Fibroblast of lung (primary cell): ENCODE measurements at regions not wholly inside any gene's neighbourhood (a gene's known extent, or its start where the extent isn't known, plus 50 kb on each side); places are given as distances from the start of the nearest gene placed in this dataset.

Source experiments
- DNase-seq, 2 donors: peaks; one replicate each; pipeline versions ENCODE4 v3.0.0 to v3.0.0-alpha.2; 2010; ENCODE audit warnings: low read depth in 2 of 2
- H2AFZ ChIP-seq: 2 replicates; pipeline ENCODE4 v1.5.1; 2012; ENCODE audit warnings: low read length, control low read depth, inconsistent platforms
- H3K27ac ChIP-seq: 2 replicates; pipeline ENCODE4 v1.5.1; 2011; ENCODE audit warnings: low read length, control low read depth; ENCODE audit not compliant: insufficient read depth
- H3K27me3 ChIP-seq: 2 replicates; pipeline ENCODE4 v1.5.1; 2011; ENCODE audit warnings: mild to moderate bottlenecking, low read length; ENCODE audit not compliant: control insufficient read depth, insufficient read depth
- H3K36me3 ChIP-seq: 2 replicates; pipeline ENCODE4 v1.5.1; 2011; ENCODE audit warnings: low read length; ENCODE audit not compliant: control insufficient read depth, insufficient read depth
- H3K4me1 ChIP-seq: 2 replicates; pipeline ENCODE4 v1.5.1; 2011; ENCODE audit warnings: low read length; ENCODE audit not compliant: control insufficient read depth, insufficient read depth; ENCODE audit errors: extremely low read depth
- H3K4me2 ChIP-seq: 2 replicates; pipeline ENCODE4 v1.5.1; 2011; ENCODE audit warnings: low read length, control low read depth; ENCODE audit not compliant: insufficient read depth; ENCODE audit errors: extremely low read depth
- H3K4me3 ChIP-seq, 4 experiments: fragments of 200-600 bp in 1 of 4; sonication (generic) in 1 of 4; replicated peaks in 1 of 4; 2 replicates each; pipeline ENCODE4 v1.5.1; 2011 to 2016; ENCODE audit warnings: low read length in 4 of 4, low read depth in 3 of 4, mild to moderate bottlenecking in 3 of 4, control low read depth in 2 of 4, inconsistent platforms in 1 of 4, mixed read lengths in 1 of 4; ENCODE audit not compliant: insufficient read depth in 1 of 4; ENCODE audit errors: control extremely low read depth in 1 of 4
- H3K79me2 ChIP-seq: 2 replicates; pipeline ENCODE4 v1.5.1; 2012; ENCODE audit warnings: mild to moderate bottlenecking, low read length, inconsistent platforms; ENCODE audit not compliant: control insufficient read depth, insufficient read depth
- H3K9ac ChIP-seq: 2 replicates; pipeline ENCODE4 v1.5.1; 2011; ENCODE audit warnings: mild to moderate bottlenecking, low read length, control low read depth; ENCODE audit not compliant: insufficient read depth
- H3K9me3 ChIP-seq: 2 replicates; pipeline ENCODE4 v1.5.1; 2012; ENCODE audit warnings: low read depth, low read length; ENCODE audit not compliant: control insufficient read depth, insufficient read depth
- H4K20me1 ChIP-seq: 2 replicates; pipeline ENCODE4 v1.5.1; 2011; ENCODE audit warnings: low read length; ENCODE audit not compliant: control insufficient read depth, insufficient read depth; ENCODE audit errors: extremely low read depth
- EZH2 ChIP-seq: IDR thresholded peaks from 2 replicates; pipeline ENCODE4 v1.5.1; 2012; ENCODE audit warnings: low read length, control low read depth, mild to moderate bottlenecking; ENCODE audit errors: missing control alignments
- TF ChIP-seq, protein P1 (sequence below), 2 donors: IDR thresholded peaks in 1 of 2; conservative IDR thresholded peaks in 1 of 2; 1 replicate in 1 of 2; 2 replicates in 1 of 2; pipeline ENCODE4 v1.5.1; 2011 to 2012; ENCODE audit warnings: low read length in 2 of 2, control low read depth in 1 of 2, inconsistent platforms in 1 of 2, low read depth in 1 of 2, mild to moderate bottlenecking in 1 of 2

DNA sequence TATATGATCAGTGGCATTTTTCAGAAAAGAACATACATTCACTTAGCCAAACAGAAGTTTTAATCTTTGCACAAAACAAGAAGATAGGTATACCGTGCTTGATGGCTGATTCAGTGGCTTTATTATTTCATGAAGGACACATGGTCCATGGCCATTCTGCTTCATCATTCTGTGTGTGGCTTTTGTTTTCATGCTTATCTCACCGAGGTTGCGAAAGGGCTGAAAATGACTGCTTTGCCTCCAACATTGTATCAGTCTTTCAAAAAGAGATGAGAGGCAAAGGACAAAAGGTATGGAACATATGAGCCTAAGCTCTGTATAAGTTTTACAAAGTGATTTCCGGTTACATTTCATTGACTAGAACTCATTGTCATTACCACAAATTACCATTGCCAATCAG lies 541.1 kb downstream of the RAB28 start:
- TF ChIP-seq, protein P1, sequence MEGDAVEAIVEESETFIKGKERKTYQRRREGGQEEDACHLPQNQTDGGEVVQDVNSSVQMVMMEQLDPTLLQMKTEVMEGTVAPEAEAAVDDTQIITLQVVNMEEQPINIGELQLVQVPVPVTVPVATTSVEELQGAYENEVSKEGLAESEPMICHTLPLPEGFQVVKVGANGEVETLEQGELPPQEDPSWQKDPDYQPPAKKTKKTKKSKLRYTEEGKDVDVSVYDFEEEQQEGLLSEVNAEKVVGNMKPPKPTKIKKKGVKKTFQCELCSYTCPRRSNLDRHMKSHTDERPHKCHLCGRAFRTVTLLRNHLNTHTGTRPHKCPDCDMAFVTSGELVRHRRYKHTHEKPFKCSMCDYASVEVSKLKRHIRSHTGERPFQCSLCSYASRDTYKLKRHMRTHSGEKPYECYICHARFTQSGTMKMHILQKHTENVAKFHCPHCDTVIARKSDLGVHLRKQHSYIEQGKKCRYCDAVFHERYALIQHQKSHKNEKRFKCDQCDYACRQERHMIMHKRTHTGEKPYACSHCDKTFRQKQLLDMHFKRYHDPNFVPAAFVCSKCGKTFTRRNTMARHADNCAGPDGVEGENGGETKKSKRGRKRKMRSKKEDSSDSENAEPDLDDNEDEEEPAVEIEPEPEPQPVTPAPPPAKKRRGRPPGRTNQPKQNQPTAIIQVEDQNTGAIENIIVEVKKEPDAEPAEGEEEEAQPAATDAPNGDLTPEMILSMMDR (conservative IDR thresholded peaks at IDR 0.05 in 1 of 2, IDR thresholded peaks at IDR 0.05 in 1 of 2; ENCODE audit: low read depth in 1 of 2, low read length in 2 of 2), result no peak
- no peak for TF ChIP-seq EZH2
- no peak overlapping the region for H3K27ac ChIP-seq
- no peak overlapping the region for H3K4me3 ChIP-seq
- H3K79me2 ChIP-seq, result no peaks in the 10 kb centered on the region
- H4K20me1 ChIP-seq, result no peaks in the 10 kb centered on the region
- no peaks in the 10 kb centered on the region for H3K4me1 ChIP-seq
- no peaks in the 10 kb centered on the region for H3K27me3 ChIP-seq
- no peak for DNase-seq
- H3K36me3 ChIP-seq, result no peaks in the 10 kb centered on the region
- no peaks in the 10 kb centered on the region for H3K9me3 ChIP-seq
- no peak overlapping the region for H3K9ac ChIP-seq
- H3K4me2 ChIP-seq, result no peak overlapping the region
- H2AFZ ChIP-seq, result no peak overlapping the region

DNA sequence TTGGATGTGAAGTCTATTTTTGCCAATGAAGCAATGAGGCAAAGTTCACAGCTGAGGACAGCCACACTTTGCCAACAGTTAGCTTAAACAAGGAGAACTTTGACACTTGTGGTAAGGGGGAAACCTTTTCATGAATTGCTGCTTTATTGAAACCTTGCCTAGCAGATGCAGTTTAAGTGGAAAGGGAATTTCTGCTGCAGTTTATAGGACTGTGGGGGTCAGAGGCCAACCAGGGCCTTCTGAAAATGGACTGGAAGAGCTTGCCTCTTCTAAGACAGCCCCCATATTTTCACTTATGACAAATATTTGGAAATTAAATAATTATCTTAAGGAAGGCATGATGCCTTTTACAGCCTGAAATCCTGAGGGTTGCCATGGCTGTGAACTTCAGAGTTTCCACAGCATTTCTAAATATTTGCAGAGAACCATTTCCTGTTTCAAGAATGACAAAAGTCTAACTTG lies 550.3 kb downstream of the RAB28 start:
- H3K36me3 ChIP-seq, result no peaks in the 10 kb centered on the region

DNA sequence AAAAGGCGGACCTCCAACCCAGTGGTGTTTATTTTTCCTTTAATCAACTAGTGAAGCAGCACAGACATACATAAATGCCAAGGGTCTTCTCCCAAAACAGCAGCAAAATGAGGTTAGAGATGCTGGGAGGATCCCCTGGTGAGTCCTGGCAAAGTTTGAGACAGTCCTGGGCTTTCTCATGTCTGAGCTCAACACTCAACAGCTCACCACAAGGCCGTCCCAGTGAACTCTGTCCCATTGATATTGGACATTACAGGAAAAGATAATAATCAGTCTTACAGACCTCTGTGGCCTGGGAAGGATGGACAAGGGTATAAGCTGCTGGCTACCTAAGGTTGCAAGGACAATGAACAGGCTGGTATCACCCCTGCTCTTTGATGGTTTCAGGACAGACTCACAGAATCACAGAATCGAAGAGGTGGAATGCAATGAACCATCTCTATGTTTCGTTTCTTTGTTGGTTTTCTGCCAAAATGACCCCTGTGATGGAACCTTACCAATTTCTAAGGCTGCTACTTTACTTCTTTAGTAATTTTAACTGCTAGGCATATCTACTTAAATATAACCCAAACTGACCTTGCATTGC lies 551.8 kb downstream of the RAB28 start:
- Histone ChIP-seq H3K9ac (no peak overlapping the region), H2AFZ (no peak overlapping the region), H3K4me1 (no peaks in the 10 kb centered on the region), H3K4me3 (no peak overlapping the region), H3K27me3 (no peaks in the 10 kb centered on the region), H3K4me2 (no peak overlapping the region), H3K79me2 (no peaks in the 10 kb centered on the region), H4K20me1 (no peaks in the 10 kb centered on the region), H3K27ac (no peak overlapping the region), H3K9me3 (no peaks in the 10 kb centered on the region), H3K36me3 (no peaks in the 10 kb centered on the region)
- no peak for DNase-seq
- TF ChIP-seq, protein P1 (conservative IDR thresholded peaks at IDR 0.05 in 1 of 2, IDR thresholded peaks at IDR 0.05 in 1 of 2; ENCODE audit: low read depth in 1 of 2, low read length in 2 of 2), result no peak
- no peak for TF ChIP-seq EZH2

More for the DNA sequence above, 550.3 kb downstream of the RAB28 start:
- Histone ChIP-seq H3K27ac (no peak overlapping the region), H3K9me3 (no peaks in the 10 kb centered on the region), H2AFZ (no peak overlapping the region), H3K4me3 (no peak overlapping the region), H3K4me2 (no peak overlapping the region), H3K79me2 (no peaks in the 10 kb centered on the region), H4K20me1 (no peaks in the 10 kb centered on the region), H3K4me1 (no peaks in the 10 kb centered on the region), H3K27me3 (no peaks in the 10 kb centered on the region), H3K9ac (no peak overlapping the region)
- DNase-seq, result no peak
- TF ChIP-seq EZH2, result no peak
- TF ChIP-seq, protein P1 (conservative IDR thresholded peaks at IDR 0.05 in 1 of 2, IDR thresholded peaks at IDR 0.05 in 1 of 2; ENCODE audit: low read depth in 1 of 2, low read length in 2 of 2), result no peak
